ENCODE measurements at regions not wholly inside any gene's neighbourhood (a gene's known extent, or its start where the extent isn't known, plus 50 kb on each side); places are given as distances from the start of the nearest gene placed in this dataset.

DNA sequence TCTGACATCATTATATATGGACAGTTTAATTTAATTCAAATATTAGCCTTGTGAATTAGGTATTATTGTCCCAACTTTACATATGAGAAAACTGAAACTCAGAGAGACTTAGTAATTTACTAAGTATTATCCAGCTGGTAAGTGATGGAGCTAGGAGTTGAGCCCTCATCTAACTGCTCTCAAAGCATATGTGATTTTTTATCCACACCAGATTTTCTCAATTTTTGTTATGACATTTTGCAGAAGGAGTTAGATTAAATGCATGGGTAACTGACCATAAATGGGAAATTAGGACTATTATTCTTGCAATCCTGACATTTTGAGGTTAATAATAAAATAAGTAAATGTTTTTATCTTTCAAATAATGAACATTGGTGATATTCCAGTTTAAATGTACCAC is 778.3 kb upstream of the SORCS1 start:
- TF ChIP-seq SIN3A (IDR thresholded peaks at IDR 0.05; ENCODE audit: borderline replicate concordance, insufficient read depth, low read depth, low read length): no peak
- TF ChIP-seq, protein P1, sequence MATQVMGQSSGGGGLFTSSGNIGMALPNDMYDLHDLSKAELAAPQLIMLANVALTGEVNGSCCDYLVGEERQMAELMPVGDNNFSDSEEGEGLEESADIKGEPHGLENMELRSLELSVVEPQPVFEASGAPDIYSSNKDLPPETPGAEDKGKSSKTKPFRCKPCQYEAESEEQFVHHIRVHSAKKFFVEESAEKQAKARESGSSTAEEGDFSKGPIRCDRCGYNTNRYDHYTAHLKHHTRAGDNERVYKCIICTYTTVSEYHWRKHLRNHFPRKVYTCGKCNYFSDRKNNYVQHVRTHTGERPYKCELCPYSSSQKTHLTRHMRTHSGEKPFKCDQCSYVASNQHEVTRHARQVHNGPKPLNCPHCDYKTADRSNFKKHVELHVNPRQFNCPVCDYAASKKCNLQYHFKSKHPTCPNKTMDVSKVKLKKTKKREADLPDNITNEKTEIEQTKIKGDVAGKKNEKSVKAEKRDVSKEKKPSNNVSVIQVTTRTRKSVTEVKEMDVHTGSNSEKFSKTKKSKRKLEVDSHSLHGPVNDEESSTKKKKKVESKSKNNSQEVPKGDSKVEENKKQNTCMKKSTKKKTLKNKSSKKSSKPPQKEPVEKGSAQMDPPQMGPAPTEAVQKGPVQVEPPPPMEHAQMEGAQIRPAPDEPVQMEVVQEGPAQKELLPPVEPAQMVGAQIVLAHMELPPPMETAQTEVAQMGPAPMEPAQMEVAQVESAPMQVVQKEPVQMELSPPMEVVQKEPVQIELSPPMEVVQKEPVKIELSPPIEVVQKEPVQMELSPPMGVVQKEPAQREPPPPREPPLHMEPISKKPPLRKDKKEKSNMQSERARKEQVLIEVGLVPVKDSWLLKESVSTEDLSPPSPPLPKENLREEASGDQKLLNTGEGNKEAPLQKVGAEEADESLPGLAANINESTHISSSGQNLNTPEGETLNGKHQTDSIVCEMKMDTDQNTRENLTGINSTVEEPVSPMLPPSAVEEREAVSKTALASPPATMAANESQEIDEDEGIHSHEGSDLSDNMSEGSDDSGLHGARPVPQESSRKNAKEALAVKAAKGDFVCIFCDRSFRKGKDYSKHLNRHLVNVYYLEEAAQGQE (IDR thresholded peaks at IDR 0.05; ENCODE audit: insufficient read depth in 1 of 2, low read depth in 2 of 2, low read length in 1 of 2): no peak

All from Panc1 (cell line).